H9 (cell line): ENCODE measurements at regions not wholly inside any gene's neighbourhood (a gene's known extent, or its start where the extent isn't known, plus 50 kb on each side); places are given as distances from the start of the nearest gene placed in this dataset.

Source experiments
- DNase-seq: peaks from one replicate; pipeline ENCODE4 v3.0.0-alpha.2; 2017
- H2AFZ ChIP-seq: one replicate; pipeline ENCODE4 v1.6.1; 2013; ENCODE audit warnings: mild to moderate bottlenecking, low read length, control low read depth, moderate library complexity
- H2AK5ac ChIP-seq: 2 replicates; pipeline ENCODE4 v1.6.1; 2013; ENCODE audit warnings: low read length, control low read depth, mixed read lengths; ENCODE audit not compliant: insufficient read length
- H2BK120ac ChIP-seq: one replicate; pipeline ENCODE4 v1.6.1; 2013; ENCODE audit warnings: low read depth, mild to moderate bottlenecking, low read length, control low read depth, inconsistent platforms; ENCODE audit not compliant: poor library complexity, severe bottlenecking
- H2BK12ac ChIP-seq: 2 replicates; pipeline ENCODE4 v1.6.1; 2013; ENCODE audit warnings: low read length, control low read depth, mixed read lengths, low read depth; ENCODE audit not compliant: insufficient read length
- H2BK15ac ChIP-seq: 2 replicates; pipeline ENCODE4 v1.6.1; 2013; ENCODE audit warnings: low read depth, low read length, control low read depth
- H2BK20ac ChIP-seq: one replicate; pipeline ENCODE4 v1.6.1; 2013; ENCODE audit warnings: low read depth, mild to moderate bottlenecking, low read length, control low read depth, inconsistent platforms; ENCODE audit not compliant: poor library complexity, severe bottlenecking
- H2BK5ac ChIP-seq: 2 replicates; pipeline ENCODE4 v1.6.1; 2013; ENCODE audit warnings: low read length, control low read depth, mixed read lengths; ENCODE audit not compliant: insufficient read length
- H3K14ac ChIP-seq: 2 replicates; pipeline ENCODE4 v1.6.1; 2013; ENCODE audit warnings: low read length, control low read depth; ENCODE audit not compliant: insufficient read depth
- H3K18ac ChIP-seq: 2 replicates; pipeline ENCODE4 v1.6.1; 2013; ENCODE audit warnings: low read depth, mild to moderate bottlenecking, mixed read lengths, low read length, control low read depth; ENCODE audit not compliant: insufficient read length
- H3K23ac ChIP-seq: 2 replicates; pipeline ENCODE4 v1.6.1; 2013; ENCODE audit warnings: low read length, control low read depth, mixed read lengths, low read depth; ENCODE audit not compliant: insufficient read length
- H3K23me2 ChIP-seq: 2 replicates; pipeline ENCODE4 v1.6.1; 2013; ENCODE audit warnings: low read depth, mild to moderate bottlenecking, mixed read lengths, low read length, control low read depth; ENCODE audit not compliant: insufficient read length, poor library complexity, severe bottlenecking
- H3K27ac ChIP-seq: 2 replicates; pipeline ENCODE4 v1.5.1; 2013; ENCODE audit warnings: low read length, control low read depth, mixed read lengths, low read depth; ENCODE audit not compliant: insufficient read length
- H3K27me3 ChIP-seq: 2 replicates; pipeline ENCODE4 v1.6.1; 2013; ENCODE audit warnings: low read length, control low read depth, inconsistent platforms; ENCODE audit not compliant: insufficient read depth
- H3K4ac ChIP-seq: 2 replicates; pipeline ENCODE4 v1.6.1; 2013; ENCODE audit warnings: low read depth, mild to moderate bottlenecking, control low read depth, inconsistent platforms, low read length, moderate library complexity
- H3K4me1 ChIP-seq: 2 replicates; pipeline ENCODE4 v1.6.1; 2013; ENCODE audit warnings: low read length, control low read depth, inconsistent platforms; ENCODE audit not compliant: insufficient read depth
- H3K4me2 ChIP-seq: 2 replicates; pipeline ENCODE4 v1.6.1; 2013; ENCODE audit warnings: low read length, control low read depth, mixed read lengths; ENCODE audit not compliant: insufficient read length, insufficient read depth
- H3K56ac ChIP-seq: 2 replicates; pipeline ENCODE4 v1.6.1; 2013; ENCODE audit warnings: low read depth, mild to moderate bottlenecking, mixed read lengths, low read length, control low read depth; ENCODE audit not compliant: insufficient read length
- H3K79me1 ChIP-seq: 2 replicates; pipeline ENCODE4 v1.6.1; 2013; ENCODE audit warnings: low read depth, mild to moderate bottlenecking, moderate library complexity, low read length, control low read depth, inconsistent platforms; ENCODE audit not compliant: insufficient read depth, poor library complexity, severe bottlenecking
- H3K79me2 ChIP-seq: 2 replicates; pipeline ENCODE4 v1.6.1; 2013; ENCODE audit warnings: low read length, control low read depth, inconsistent platforms; ENCODE audit not compliant: insufficient read depth
- H3K9ac ChIP-seq: 2 replicates; pipeline ENCODE4 v1.6.1; 2013; ENCODE audit warnings: low read length, control low read depth, mixed read lengths; ENCODE audit not compliant: insufficient read length; ENCODE audit errors: extremely low read depth
- H3K9me3 ChIP-seq: one replicate; pipeline ENCODE4 v1.6.1; 2013; ENCODE audit warnings: low read depth, low read length, inconsistent platforms; ENCODE audit not compliant: control insufficient read depth
- H3T11ph ChIP-seq: one replicate; pipeline ENCODE4 v1.6.1; 2013; ENCODE audit warnings: mild to moderate bottlenecking, low read length, control low read depth, inconsistent platforms
- H4K20me1 ChIP-seq: one replicate; pipeline ENCODE4 v1.6.1; 2013; ENCODE audit not compliant: control insufficient read depth, insufficient read length, insufficient read depth
- H4K5ac ChIP-seq: 2 replicates; pipeline ENCODE4 v1.6.1; 2013; ENCODE audit warnings: low read depth, mild to moderate bottlenecking, mixed read lengths, low read length, control low read depth; ENCODE audit not compliant: insufficient read length
- H4K8ac ChIP-seq: replicated peaks from 2 replicates; pipeline ENCODE4 v1.6.1; 2013; ENCODE audit warnings: low read length, control low read depth, mixed read lengths, low read depth; ENCODE audit not compliant: insufficient read length
- H4K91ac ChIP-seq: 2 replicates; pipeline ENCODE4 v1.6.1; 2013; ENCODE audit warnings: low read depth, mild to moderate bottlenecking, moderate library complexity, mixed read lengths, low read length, control low read depth; ENCODE audit not compliant: insufficient read length
- H3K27ac Mint-ChIP-seq, 3 experiments: 2 replicates in 2 of 3; 3 replicates in 1 of 3; pipeline ENCODE4 v1.8.0; 2020 to 2021; ENCODE audit warnings: mixed read lengths in 3 of 3, mild to moderate bottlenecking in 1 of 3, moderate library complexity in 1 of 3
- H3K27me3 Mint-ChIP-seq: 2 replicates; pipeline ENCODE4 v1.8.0; 2021; ENCODE audit warnings: low read depth, mild to moderate bottlenecking, moderate library complexity, mixed read lengths
- H3K36me3 Mint-ChIP-seq, 3 experiments: 2 replicates in 2 of 3; 3 replicates in 1 of 3; pipeline ENCODE4 v1.8.0; 2020 to 2021; ENCODE audit warnings: low read depth in 3 of 3, mixed read lengths in 3 of 3; ENCODE audit not compliant: insufficient read depth in 1 of 3
- H3K4me1 Mint-ChIP-seq, 2 experiments: 2 replicates each; pipeline ENCODE4 v1.8.0; 2020; ENCODE audit warnings: mixed read lengths in 2 of 2
- H3K4me3 Mint-ChIP-seq, 2 experiments: 2 replicates in 1 of 2; 3 replicates in 1 of 2; pipeline ENCODE4 v1.8.0; 2020 to 2021; ENCODE audit warnings: mild to moderate bottlenecking in 2 of 2, mixed read lengths in 2 of 2, moderate library complexity in 1 of 2
- H3K9me3 Mint-ChIP-seq, 2 experiments: 2 replicates in 1 of 2; 3 replicates in 1 of 2; pipeline ENCODE4 v1.8.0; 2020; ENCODE audit warnings: mild to moderate bottlenecking in 2 of 2, mixed read lengths in 2 of 2, moderate library complexity in 1 of 2
- CTCF ChIP-seq: fragments of 200-600 bp; sonication (generic); conservative IDR thresholded peaks from 3 replicates; pipeline ENCODE4 v1.8.0; 2021; ENCODE audit warnings: antibody characterized with exemption, mild to moderate bottlenecking

GRCh38 chr1:115900856-115901255 is 59.9 kb upstream of the NHLH2 start:
- Histone ChIP-seq H2AFZ (no peak overlapping the region), H3K79me2 (no peaks in the 10 kb centered on the region), H4K5ac (no peak overlapping the region), H3K56ac (no peak overlapping the region), H3K27me3 (no peaks in the 10 kb centered on the region), H2AK5ac (no peak overlapping the region), H3K4me1 (no peaks in the 10 kb centered on the region), H3K27ac (no peak overlapping the region), H3K9me3 (no peaks in the 10 kb centered on the region), H3K23me2 (no peaks in the 10 kb centered on the region), H3K23ac (no peak overlapping the region), H2BK120ac (no peak overlapping the region), H3K4ac (no peak overlapping the region), H2BK20ac (no peak overlapping the region), H2BK12ac (no peak overlapping the region), H4K20me1 (no peaks in the 10 kb centered on the region), H2BK15ac (no peak overlapping the region), H3K18ac (no peak overlapping the region), H3K79me1 (no peaks in the 10 kb centered on the region), H3K9ac (no peak overlapping the region), H3T11ph (no peak overlapping the region), H3K14ac (no peak overlapping the region), H4K8ac (no peak overlapping the region), H2BK5ac (no peak overlapping the region), H3K4me2 (no peak overlapping the region), H4K91ac (no peak overlapping the region)
- Mint-ChIP-seq H3K27me3 (no peaks in the 10 kb centered on the region; the same call in 1 of the 2 replicates), H3K9me3 (no peaks in the 10 kb centered on the region), H3K27ac (no peak overlapping the region), H3K4me1 (0 out of 4 replicates have a peak, but pooled peaks cover 0 to 3% of the 10 kb centered on the region in 2 experiments), H3K36me3 (no peaks in the 10 kb centered on the region), H3K4me3 (no peak overlapping the region)
- TF ChIP-seq CTCF = no peak
- no peak for DNase-seq
